Rectal smooth muscle tissue (tissue), 1 donor: ENCODE measurements at regions not wholly inside any gene's neighbourhood (a gene's known extent, or its start where the extent isn't known, plus 50 kb on each side); places are given as distances from the start of the nearest gene placed in this dataset.

ENCODE experiments used
- H3K27ac ChIP-seq: one replicate; pipeline ENCODE4 v1.7.0; 2013; ENCODE audit warnings: low read depth, low read length, inconsistent platforms
- H3K27me3 ChIP-seq: one replicate; pipeline ENCODE4 v1.7.0; 2013; ENCODE audit warnings: low read length; ENCODE audit not compliant: control insufficient read depth, insufficient read depth
- H3K36me3 ChIP-seq: one replicate; pipeline ENCODE4 v1.7.0; 2013; ENCODE audit warnings: low read length; ENCODE audit not compliant: control insufficient read depth, insufficient read depth
- H3K4me1 ChIP-seq: one replicate; pipeline ENCODE4 v1.7.0; 2013; ENCODE audit warnings: low read length; ENCODE audit not compliant: control insufficient read depth, insufficient read depth
- H3K4me3 ChIP-seq: one replicate; pipeline ENCODE4 v1.7.0; 2013; ENCODE audit warnings: low read length
- H3K9ac ChIP-seq: one replicate; pipeline ENCODE4 v1.7.0; 2013; ENCODE audit warnings: low read length

DNA sequence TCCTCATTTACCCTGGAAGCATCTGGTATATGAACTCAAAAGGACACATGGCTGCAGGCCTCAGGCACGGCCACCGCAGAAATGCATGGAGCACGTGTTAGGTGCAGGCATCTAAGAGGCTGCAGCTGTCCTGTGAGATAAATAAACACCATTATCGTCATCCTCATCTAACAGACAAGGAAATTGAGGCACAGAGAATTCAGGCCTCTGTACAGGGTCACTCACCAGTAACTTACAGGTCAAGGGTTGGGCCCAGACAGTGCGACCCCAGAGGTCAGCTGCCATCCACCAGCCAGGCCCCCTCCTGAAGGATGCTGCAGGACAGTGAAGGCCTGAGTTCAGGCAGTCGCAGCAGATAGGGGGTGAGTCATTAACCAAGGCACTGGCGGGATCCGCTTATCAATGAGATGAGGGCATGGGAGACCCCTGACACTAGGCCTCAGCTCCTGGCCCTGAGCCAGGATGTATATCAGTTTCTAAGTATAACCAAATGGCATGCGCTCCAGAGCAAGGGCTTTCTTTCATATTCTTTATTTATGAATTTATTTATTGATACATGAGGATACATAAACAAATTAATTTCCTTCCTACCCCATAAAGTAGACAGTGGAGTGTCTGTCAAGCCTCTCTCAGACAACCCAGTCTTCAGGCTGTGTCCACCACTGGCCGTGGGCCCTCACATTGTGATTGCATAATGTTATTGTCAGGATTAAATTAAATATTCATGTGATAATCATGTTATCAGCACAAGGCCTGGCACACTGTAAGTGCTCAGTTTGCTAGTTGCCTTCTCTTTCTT, 316.9 kb downstream of the QKI start:
- H3K4me1 ChIP-seq = peaks cover 2% of the 10 kb centered on the region
- no peak overlapping the region for H3K4me3 ChIP-seq
- no peak overlapping the region for H3K27ac ChIP-seq
- no peaks in the 10 kb centered on the region for H3K36me3 ChIP-seq
- no peak overlapping the region for H3K9ac ChIP-seq
- H3K27me3 ChIP-seq = no peaks in the 10 kb centered on the region

DNA sequence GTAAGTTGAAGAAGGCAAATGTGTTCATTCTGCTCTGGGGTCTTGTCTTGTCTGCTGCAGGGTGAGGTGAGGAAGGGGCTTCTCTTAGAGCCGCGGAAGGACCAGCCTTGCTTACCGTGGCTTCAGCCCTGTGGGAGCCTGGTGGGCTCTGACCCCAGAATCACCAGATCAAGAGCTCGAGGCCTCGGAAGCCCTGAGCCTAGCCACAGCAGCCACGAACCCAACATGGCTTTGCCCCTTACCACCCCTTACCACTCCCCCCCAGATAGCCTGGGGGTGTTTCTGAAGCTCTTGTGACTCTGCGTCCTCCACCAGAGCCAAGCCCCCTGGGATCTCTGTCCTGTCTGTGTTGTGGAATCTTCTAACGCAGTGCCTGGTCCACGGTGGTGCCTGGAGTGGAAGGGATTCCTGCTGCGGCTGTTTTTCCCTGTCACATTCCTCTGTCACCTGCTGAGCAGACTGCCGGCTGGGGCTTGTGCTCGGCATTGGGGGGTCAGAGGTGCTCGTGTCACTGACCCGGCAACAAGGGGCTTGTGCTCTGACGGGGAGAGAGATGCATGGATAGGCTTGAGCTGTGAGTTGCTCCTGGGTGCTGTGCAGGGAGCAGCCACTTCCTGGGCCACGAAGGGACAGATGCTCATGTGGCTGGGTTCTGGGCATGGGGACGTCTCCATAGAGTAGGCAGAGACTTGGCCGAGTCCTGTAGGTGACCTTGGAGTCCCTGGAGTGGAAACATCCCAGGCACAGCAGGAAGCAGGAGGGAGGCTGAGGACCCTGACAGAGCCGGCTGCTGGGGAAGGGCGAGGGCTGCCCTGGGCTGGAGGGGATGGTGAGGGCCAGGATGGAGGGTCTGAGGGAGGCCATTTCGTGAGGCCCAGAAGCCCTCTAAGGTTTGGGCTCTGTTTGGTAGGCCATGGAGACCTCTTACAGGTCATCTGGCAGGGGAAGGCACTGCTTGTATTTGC, 316.0 kb downstream of the QKI start:
- no peaks in the 10 kb centered on the region for H3K27me3 ChIP-seq
- H3K9ac ChIP-seq = no peak overlapping the region
- H3K27ac ChIP-seq = no peak overlapping the region
- H3K4me1 ChIP-seq = peaks cover 2% of the 10 kb centered on the region
- no peaks in the 10 kb centered on the region for H3K36me3 ChIP-seq
- no peak overlapping the region for H3K4me3 ChIP-seq

DNA sequence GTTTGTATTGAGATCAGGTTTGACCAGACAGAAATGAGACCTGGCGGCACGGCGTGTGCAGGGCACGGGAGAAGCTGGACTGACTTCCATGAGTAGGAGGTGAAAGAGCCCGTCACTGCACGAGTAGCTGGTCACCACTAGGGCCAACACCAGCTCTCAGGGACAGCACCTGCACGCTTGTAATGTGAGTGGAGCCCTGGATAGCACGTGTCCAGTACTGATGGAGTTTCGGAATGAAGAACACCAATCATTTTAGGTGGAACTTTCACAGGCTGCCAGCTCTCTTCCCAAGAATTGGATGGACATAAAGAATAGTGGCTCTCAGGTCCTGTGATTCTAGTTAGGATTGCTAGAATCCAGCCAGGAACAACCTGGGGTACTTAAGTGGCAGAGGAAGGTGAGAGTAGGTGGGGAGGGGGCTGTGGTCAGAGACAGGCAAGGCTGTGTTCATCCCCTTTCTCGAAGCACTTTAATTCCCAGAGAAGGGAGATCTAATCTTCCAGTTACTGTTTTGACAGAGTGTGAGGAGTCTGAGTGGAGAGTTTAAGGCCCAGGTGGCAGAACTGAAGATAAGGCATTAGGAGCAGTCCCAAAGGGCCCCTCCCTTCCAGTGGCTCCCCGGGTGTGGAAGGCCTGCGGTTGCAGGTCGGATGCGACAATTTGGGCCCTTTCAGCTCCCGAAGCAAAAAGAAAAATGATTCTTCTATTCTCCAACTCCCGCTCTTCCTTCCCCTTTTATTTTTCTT, 314.8 kb downstream of the QKI start:
- Histone ChIP-seq H3K9ac (no peak overlapping the region), H3K4me1 (peaks cover 2% of the 10 kb centered on the region), H3K4me3 (no peak overlapping the region), H3K27me3 (no peaks in the 10 kb centered on the region), H3K27ac (no peak overlapping the region), H3K36me3 (no peaks in the 10 kb centered on the region)

- no peak overlapping the region for H3K4me3 ChIP-seq
Observed at GRCh38 chr6:163728442-163729126, 314.1 kb downstream of the QKI start.

GRCh38 chr6:163726037-163726695, 311.6 kb downstream of the QKI start:
- no peak overlapping the region for H3K27ac ChIP-seq
- H3K27me3 ChIP-seq = no peaks in the 10 kb centered on the region
- H3K4me1 ChIP-seq = no peaks in the 10 kb centered on the region
- H3K4me3 ChIP-seq = no peak overlapping the region
- no peaks in the 10 kb centered on the region for H3K36me3 ChIP-seq
- no peak overlapping the region for H3K9ac ChIP-seq

More at GRCh38 chr6:163728442-163729126, 314.1 kb downstream of the QKI start:
- Histone ChIP-seq H3K9ac (no peak overlapping the region), H3K36me3 (no peaks in the 10 kb centered on the region), H3K4me1 (peaks cover 2% of the 10 kb centered on the region), H3K27me3 (no peaks in the 10 kb centered on the region), H3K27ac (no peak overlapping the region)

DNA sequence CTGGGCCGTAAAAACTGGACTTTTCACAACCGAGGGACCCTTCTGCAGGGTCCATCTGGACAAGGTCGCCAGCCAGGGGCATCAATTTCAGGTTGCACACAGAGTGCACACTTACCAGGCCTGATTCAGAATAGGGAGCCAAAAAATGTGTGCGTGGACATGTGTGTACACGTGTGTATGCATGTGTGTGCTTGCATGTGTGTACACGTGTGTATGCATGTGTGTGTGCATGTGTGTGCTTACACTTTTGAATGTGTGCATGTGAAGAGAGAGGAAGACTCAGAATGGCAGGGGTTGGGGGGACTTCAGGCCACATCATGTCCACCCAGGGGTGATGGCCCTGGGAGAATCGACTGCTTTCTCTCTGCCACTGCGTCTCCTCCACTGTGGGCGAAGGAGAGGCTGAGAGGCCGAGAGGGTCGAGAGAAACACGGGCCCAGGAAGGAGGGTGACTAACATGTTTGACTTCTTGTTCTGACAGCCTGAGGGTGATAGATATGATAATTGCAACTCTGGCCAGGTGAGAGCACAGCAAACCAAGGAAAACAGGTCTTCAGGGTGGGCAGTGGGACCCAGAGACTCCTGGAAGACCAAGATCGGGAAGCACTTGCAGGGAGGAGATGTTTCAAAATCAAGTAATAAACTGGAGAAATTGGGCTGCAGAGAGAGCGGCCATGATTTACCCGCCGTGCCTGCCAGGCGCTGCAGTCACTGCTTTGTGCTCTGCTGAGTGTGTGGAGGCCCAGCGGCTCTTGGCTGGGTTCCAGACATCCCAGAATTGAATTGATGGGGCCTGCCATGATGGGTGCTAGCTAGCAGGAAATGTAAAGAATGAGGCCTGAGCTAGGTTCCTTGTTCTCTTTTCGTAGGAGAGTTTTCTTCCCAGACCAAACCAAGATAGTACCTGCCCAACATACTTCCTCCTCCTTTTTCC, 310.8 kb downstream of the QKI start:
- H3K36me3 ChIP-seq = no peaks in the 10 kb centered on the region
- no peaks in the 10 kb centered on the region for H3K4me1 ChIP-seq
- no peak overlapping the region for H3K27ac ChIP-seq
- H3K4me3 ChIP-seq = no peak overlapping the region
- no peaks in the 10 kb centered on the region for H3K27me3 ChIP-seq
- H3K9ac ChIP-seq = no peak overlapping the region

DNA sequence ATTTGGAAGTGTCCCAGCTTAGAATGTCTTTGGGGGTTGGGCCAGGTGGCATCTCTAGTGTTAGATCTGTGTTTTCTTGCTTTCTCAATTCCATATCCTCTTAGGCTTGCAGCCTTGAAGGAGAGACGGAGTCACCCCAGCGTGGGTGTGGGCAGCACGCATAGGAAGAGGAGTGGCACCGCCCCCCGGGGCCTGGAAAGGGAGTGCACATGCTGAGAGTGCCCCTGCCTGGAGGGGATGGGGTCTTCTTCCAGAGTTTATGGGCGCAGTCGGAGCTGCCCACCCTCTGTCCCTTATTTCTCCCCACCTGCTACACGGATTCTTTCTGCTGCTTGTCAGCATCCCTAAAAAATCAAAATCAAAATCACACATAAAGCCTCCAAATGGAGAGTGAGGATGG, 309.7 kb downstream of the QKI start:
- Histone ChIP-seq H3K27ac (no peak overlapping the region), H3K9ac (no peak overlapping the region), H3K4me1 (no peaks in the 10 kb centered on the region), H3K36me3 (no peaks in the 10 kb centered on the region), H3K27me3 (no peaks in the 10 kb centered on the region), H3K4me3 (no peak overlapping the region)

GRCh38 chr6:163723759-163724158, 309.2 kb downstream of the QKI start:
- H3K9ac ChIP-seq = no peak overlapping the region
- no peak overlapping the region for H3K4me3 ChIP-seq
- no peaks in the 10 kb centered on the region for H3K36me3 ChIP-seq
- H3K4me1 ChIP-seq = no peaks in the 10 kb centered on the region
- H3K27me3 ChIP-seq = no peaks in the 10 kb centered on the region
- H3K27ac ChIP-seq = no peak overlapping the region

DNA sequence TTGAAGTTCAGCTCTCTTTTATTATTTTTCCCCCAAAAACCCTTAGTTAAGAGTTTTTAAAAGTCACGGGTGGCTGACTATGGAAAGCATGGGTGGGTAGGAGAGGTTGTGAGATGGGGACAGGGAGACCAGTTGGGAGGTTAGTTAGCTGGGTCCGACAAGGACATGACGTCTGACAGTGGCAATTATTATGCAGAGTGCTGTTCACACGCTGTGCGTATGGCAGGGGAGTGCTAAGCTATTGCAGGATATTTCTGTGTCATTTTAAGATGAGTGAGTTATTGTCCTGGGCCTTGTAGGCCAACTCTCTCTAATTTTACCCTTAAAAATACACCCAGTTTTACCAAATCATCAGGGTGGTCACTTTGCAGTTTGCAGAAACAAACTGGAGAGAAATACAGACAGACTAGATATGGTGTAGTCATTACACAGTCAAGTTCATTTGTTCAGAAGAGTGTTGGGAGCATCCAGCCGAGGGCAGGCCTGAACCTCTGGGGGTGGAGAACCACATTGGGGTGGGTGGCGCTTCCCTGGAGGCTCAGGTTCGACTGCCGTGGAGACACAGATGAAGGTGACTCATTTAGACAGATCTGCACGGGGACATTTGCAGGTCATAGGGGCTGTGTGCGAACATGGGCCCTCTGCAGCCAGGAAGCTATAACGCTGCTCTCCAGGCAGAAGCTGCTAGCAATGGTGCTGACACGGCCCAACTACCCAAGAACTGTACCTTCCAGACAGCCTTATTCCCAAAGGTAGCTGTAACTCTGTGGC, 307.6 kb downstream of the QKI start:
- no peak overlapping the region for H3K9ac ChIP-seq
- no peak overlapping the region for H3K27ac ChIP-seq
- no peaks in the 10 kb centered on the region for H3K4me1 ChIP-seq
- no peak overlapping the region for H3K4me3 ChIP-seq
- no peaks in the 10 kb centered on the region for H3K27me3 ChIP-seq
- no peaks in the 10 kb centered on the region for H3K36me3 ChIP-seq

DNA sequence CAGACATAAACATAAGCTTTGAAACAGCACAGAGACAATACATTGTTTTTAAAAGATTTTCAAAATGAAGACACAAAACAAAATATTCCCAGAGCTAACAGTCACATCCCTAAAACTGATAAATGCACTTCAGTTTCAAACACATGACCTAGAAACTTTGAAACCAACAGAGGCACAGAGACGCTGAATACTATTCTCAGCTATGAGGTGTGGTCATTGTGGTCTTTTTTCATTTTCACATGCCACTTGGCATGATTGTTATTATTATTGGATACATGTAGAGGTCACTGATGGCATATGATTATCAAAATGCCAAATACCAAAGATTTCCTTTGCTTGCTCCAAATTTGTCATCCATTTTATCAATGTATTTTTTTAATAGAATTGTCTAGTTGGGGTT, 306.9 kb downstream of the QKI start:
- Histone ChIP-seq H3K27me3 (no peaks in the 10 kb centered on the region), H3K4me1 (no peaks in the 10 kb centered on the region), H3K27ac (no peak overlapping the region), H3K36me3 (no peaks in the 10 kb centered on the region), H3K4me3 (no peak overlapping the region), H3K9ac (no peak overlapping the region)
